Lung (tissue), 11 donors: ENCODE measurements at regions not wholly inside any gene's neighbourhood (a gene's known extent, or its start where the extent isn't known, plus 50 kb on each side); places are given as distances from the start of the nearest gene placed in this dataset.

Experiments used
- ATAC-seq: fragments of 200-7000 bp; cut with Tn5 transposase; one replicate; pipeline ENCODE4 v1.9.1; 2020; ENCODE audit warnings: moderate number of reproducible peaks; ENCODE audit not compliant: insufficient read depth, low FRiP score
- DNase-seq, 3 donors: peaks; one replicate each; pipeline ENCODE4 v3.0.0-alpha.2; 2013 to 2017
- H3K27ac ChIP-seq, 2 donors: one replicate each; pipeline ENCODE4 v1.5.1; 2013; ENCODE audit warnings: mild to moderate bottlenecking in 2 of 2, moderate library complexity in 2 of 2, control low read depth in 1 of 2, inconsistent platforms in 1 of 2, low read depth in 1 of 2, low read length in 1 of 2
- H3K27me3 ChIP-seq, 3 donors: one replicate each; pipeline ENCODE4 v1.5.1; 2013; ENCODE audit warnings: low read length in 2 of 3; ENCODE audit not compliant: control insufficient read depth in 3 of 3, insufficient read depth in 3 of 3
- H3K36me3 ChIP-seq, 4 donors: one replicate each; pipeline ENCODE4 v1.5.1; 2013; ENCODE audit warnings: low read length in 4 of 4, mild to moderate bottlenecking in 1 of 4, moderate library complexity in 1 of 4; ENCODE audit not compliant: control insufficient read depth in 4 of 4, insufficient read depth in 4 of 4
- H3K4me1 ChIP-seq, 5 donors: one replicate each; pipeline ENCODE4 v1.5.1; 2013; ENCODE audit warnings: low read length in 5 of 5, mild to moderate bottlenecking in 2 of 5, moderate library complexity in 1 of 5; ENCODE audit not compliant: control insufficient read depth in 5 of 5, insufficient read depth in 5 of 5
- H3K4me3 ChIP-seq: one replicate; pipeline ENCODE4 v1.5.1; 2013; ENCODE audit warnings: mild to moderate bottlenecking, control low read depth, moderate library complexity
- H3K9ac ChIP-seq, 2 donors: one replicate each; pipeline ENCODE4 v1.5.1; 2013; ENCODE audit warnings: low read length in 2 of 2, control low read depth in 1 of 2; ENCODE audit not compliant: insufficient read depth in 1 of 2
- H3K9me3 ChIP-seq, 4 donors: one replicate each; pipeline ENCODE4 v1.5.1; 2013; ENCODE audit warnings: low read length in 3 of 4, mild to moderate bottlenecking in 1 of 4, moderate library complexity in 1 of 4; ENCODE audit not compliant: control insufficient read depth in 4 of 4, insufficient read depth in 3 of 4
- CTCF ChIP-seq: IDR thresholded peaks from 2 replicates; pipeline ENCODE4 v1.5.1; 2012; ENCODE audit warnings: mild to moderate bottlenecking; ENCODE audit errors: control extremely low read depth, extremely low read depth
- WGBS, 2 donors: extraction: QIAGEN DNeasy Blood & Tissue Kit; methylation state at CpG; one replicate each; pipeline ENCODE4 v1.1.7; 2013; 5-methylcytosine and 5-hydroxymethylcytosine counted together
- donor health status: control.
- donor health status: control.
- donor health status: Bipolar disorder and iron deficiency.
- donor health status: healthy.
- donor health status: DM: yes; HTN: yes; CAD: no.

- Histone ChIP-seq H3K9ac (no peak overlapping the region), H3K4me3 (no peak overlapping the region), H3K27me3 (no peaks in the 10 kb centered on the region), H3K9me3 (no peaks in the 10 kb centered on the region), H3K4me1 (no peaks in the 10 kb centered on the region), H3K27ac (no peak overlapping the region), H3K36me3 (no peaks in the 10 kb centered on the region)
- DNase-seq (no peak), ATAC-seq (no peak)
- 88% methylated on average over 1 of the region's 1 CpG for WGBS, 2 donors
- TF ChIP-seq CTCF: no peak
These were observed 258.6 kb downstream of the CBLN4 start for GRCh38 chr20:55746723-55747122.

GRCh38 chr20:55745840-55746239 is 259.5 kb downstream of the CBLN4 start:
- ATAC-seq: no peak

GRCh38 chr20:55744896-55745295 is 260.4 kb downstream of the CBLN4 start:
- Histone ChIP-seq H3K27ac (no peak overlapping the region), H3K9ac (no peak overlapping the region), H3K4me1 (no peaks in the 10 kb centered on the region), H3K9me3 (no peaks in the 10 kb centered on the region), H3K27me3 (no peaks in the 10 kb centered on the region), H3K4me3 (no peak overlapping the region), H3K36me3 (no peaks in the 10 kb centered on the region)
- no peak for TF ChIP-seq CTCF
- 86 to 90% methylated on average over 10 of the region's 10 CpGs for WGBS, 2 donors
- ATAC-seq: no peak
- no peak for DNase-seq

More at GRCh38 chr20:55745840-55746239, 259.5 kb downstream of the CBLN4 start:
- no peak for DNase-seq
- no peaks in the 10 kb centered on the region for H3K27me3 ChIP-seq
- no peak overlapping the region for H3K4me3 ChIP-seq
- H3K27ac ChIP-seq: no peak overlapping the region
- no peak for TF ChIP-seq CTCF
- H3K9ac ChIP-seq: no peak overlapping the region
- H3K9me3 ChIP-seq: no peaks in the 10 kb centered on the region
- H3K36me3 ChIP-seq: no peaks in the 10 kb centered on the region
- 79% methylated on average over 1 of the region's 1 CpG for WGBS, 2 donors
- no peaks in the 10 kb centered on the region for H3K4me1 ChIP-seq

- no peaks in the 10 kb centered on the region for H3K9me3 ChIP-seq
- no peak overlapping the region for H3K4me3 ChIP-seq
- H3K27me3 ChIP-seq: no peaks in the 10 kb centered on the region
- H3K9ac ChIP-seq: no peak overlapping the region
- H3K36me3 ChIP-seq: no peaks in the 10 kb centered on the region
- TF ChIP-seq CTCF: no peak
- no peak for DNase-seq
- no peak for ATAC-seq
- no peak overlapping the region for H3K27ac ChIP-seq
- no peaks in the 10 kb centered on the region for H3K4me1 ChIP-seq
- WGBS, 2 donors: 90 to 93% methylated on average over 3 of the region's 3 CpGs
These were observed 263.5 kb downstream of the CBLN4 start for GRCh38 chr20:55741801-55742200.
